Inferior parietal cortex (tissue), 1 donor: ENCODE measurements at regions not wholly inside any gene's neighbourhood (a gene's known extent, or its start where the extent isn't known, plus 50 kb on each side); places are given as distances from the start of the nearest gene placed in this dataset.

ENCODE experiments used
- DNase-seq: peaks from one replicate; pipeline ENCODE4 v3.0.0-alpha.2; 2016; ENCODE audit errors: extremely low spot score

DNA sequence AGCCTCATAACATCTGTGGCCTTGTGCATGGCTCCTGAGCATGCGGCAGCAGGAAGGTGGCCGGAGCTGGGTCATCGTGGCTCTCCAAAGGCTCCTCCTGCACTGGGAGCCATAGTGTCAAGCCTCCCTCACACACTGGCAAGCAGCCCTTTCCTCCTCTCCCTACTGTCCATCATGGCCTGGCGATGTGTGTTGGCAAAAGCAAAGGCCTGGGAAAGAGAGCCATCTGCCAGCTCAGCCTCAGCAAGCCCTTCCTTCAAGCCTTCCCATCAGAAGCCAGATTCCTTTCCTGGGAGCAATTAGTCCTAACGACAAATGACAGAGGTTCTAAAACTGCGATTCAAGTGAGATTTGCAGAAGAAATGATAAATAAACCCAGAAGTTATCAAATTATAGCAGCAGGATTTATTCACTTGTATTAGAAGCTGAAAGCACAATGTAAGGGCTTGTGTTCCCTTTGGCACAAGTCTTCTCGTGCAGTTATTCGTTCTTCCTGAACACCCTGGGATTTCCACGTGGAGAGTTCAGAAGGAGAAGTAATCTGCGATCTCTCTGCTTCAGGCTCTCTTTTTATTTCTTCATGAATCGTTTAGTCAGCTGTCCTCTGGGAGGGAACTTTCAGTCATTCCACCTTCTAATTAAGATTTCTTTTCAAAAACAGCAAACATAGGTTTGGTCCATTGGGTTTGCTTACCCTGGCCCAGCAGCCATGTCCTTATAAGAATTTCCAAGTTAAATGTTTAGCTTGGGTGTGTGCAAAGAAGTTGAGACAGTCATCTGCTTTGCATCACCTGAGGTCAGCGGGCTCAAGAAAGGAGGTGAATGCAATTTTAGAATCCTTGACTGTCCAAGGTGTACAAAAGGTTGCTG, 110.3 kb upstream of the TMC3 start:
- no peak for DNase-seq

DNA sequence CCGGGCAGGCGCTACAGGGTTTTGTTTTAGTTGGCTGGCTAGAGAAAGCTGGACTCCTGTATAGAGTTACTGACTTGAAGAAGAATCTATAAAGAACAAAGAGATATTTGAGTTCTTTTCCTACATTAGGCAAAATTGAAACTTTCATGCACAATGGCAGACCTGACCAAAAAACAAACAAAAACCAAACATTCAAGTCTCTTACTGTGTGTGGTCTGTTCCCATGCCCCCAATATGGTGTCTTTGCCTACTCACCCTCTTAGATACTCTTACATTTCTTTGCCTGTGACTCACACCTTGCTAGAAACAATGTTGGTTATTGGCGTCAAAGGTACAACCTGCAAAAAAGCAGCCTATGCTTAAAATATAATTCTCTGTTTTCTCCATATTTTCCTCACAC, 109.5 kb upstream of the TMC3 start:
- no peak for DNase-seq

DNA sequence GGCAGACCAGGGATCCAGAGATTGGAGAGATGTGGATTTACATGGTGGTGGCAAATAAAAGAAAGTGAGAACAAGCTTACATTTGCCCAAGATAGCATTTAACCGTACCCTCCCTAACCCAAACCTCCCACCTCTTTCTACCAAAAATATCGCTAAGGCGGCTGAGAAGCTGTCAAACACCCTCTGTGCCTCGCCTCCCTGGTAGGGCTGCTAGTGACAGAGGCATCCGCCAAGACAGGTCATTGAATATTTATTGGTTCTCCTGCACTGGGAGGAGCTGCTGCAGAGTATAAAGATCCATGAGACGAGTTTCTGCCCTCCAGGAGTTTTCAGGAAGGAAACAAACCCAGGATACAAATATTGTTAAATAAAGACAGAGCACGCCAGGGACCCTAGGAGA, 107.3 kb upstream of the TMC3 start:
- no peak for DNase-seq

DNA sequence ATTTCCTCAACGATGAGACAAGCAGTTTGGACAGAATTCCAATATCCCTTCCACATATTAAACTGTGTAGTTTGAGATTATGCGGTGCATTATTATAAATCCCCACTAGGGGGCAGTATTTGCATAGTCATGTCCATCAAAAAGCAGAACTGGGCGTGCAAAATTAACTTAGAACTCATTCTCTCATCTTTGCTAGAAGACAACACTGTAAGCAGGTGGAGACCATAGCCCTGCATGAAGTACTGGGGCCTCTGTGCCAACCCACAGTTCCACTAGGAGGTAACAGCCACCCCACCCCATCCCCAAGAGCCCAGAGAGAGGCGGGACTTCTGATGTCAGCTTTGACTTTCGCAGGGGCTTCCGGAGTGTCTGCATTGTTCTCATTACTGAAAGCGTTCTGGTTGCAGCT, 106.6 kb upstream of the TMC3 start:
- peak; percentile 95 for DNase-seq

DNA sequence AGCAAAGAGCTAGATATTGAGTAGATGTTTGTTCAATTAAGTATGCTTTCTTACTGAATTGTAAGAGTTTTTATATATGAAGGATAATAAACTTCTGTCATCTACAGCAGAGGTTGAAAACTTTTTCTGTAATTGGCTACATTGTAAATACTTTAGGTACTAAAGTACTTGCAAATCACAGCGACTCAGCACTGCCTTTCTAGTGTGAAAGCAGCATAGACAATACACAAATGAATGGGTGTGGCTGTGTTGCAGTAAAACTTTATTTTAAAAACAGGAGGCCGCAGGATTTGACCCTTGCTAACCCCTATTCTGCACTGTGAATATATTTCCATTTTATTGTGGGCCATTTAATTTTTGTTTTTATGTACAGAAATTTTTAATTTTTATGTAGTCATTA, 104.3 kb upstream of the TMC3 start:
- no peak for DNase-seq

DNA sequence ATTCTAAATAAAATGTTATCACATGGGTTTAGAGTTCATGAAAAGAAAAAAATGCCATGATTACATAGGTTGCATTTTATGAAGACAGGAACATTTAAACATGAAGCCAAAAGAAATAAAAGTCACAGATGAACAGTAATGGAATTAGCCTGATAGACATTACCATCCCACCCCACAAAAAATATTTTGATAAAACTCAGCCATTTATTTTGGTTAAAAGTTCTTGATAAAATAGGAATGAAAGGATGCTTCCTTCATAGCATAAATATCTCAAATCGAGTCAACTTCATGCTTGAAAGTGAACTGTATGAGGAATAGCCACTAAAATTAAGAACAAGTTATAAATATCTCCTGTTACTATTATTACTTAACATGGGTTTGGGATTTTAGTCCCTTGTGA, 101.9 kb upstream of the TMC3 start:
- no peak for DNase-seq

DNA sequence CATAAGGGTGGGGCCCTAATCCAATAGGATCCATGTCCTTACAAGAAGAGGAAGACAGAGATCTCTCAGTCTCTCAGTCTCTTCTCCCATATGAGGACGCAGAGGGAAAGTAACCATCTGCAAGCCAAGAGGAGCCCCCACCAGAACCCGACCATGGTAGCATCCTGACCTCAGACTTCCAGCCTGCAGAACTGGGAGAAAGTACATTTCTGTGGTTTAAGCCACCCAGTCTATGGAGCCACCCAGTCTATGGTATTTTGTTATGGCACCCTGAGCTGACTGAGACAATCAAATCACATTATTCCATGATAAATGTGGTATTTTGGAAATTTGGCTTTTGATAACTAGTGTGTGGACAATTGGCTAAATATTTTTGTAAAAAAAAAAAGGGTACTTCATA, 101.5 kb upstream of the TMC3 start:
- DNase-seq: no peak

DNA sequence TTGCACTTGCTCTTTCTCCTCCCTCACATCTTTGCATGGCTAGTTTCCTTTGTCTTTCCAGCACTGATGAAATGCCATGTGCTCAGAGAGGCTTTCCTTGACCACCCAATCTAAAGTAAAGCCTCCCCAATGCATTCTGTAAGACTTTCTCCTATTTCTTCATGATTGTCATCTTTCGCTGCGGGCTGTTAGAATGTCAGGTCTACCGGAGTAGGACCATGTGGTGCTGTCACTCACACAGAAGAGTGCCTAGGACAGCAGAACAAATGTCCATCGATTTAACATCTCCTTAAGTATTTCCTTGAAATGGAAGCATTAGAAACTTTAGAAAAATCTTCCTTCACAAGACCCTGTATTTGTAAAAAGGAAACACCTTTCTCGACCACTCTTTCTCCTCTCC, 99.9 kb upstream of the TMC3 start:
- no peak for DNase-seq

DNA sequence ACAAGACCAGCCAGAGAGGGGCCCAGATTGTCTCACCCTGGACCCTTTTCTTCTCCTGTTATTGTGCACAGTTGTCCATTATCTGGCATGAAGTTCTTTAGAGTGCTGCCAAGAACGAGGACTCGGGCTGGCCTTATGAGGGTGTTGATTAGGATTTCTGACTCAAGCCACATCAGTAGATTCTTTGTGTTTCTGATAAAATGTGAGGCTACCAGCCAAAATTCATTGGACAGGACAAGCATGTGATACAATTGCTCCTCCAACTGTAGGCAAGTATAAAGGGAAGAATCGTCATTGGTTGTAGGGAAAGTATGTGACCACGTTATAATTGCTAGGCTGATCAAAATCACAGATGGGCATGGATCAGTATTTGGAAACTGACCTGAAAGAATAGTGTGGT, 99.2 kb upstream of the TMC3 start:
- DNase-seq: peak; percentile 22

DNA sequence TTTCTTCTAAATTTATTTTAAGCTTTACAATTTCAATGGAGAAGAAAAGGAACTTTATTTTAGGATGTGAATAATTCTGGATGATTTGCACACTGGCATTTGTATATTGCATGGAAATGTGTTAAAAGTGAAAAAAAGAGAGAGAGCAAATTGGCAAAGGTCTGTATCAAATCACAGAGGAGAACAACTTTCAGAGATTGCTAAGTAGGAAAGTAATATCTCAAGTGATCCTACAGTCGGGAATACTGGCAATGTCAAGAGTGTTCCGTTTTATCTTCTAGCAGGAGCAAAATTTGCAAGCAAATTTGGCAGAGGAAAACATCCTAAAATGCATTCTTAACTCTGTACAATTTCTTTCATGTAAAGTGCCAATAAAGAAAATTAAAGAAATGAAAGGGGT, 97.1 kb upstream of the TMC3 start:
- no peak for DNase-seq

DNA sequence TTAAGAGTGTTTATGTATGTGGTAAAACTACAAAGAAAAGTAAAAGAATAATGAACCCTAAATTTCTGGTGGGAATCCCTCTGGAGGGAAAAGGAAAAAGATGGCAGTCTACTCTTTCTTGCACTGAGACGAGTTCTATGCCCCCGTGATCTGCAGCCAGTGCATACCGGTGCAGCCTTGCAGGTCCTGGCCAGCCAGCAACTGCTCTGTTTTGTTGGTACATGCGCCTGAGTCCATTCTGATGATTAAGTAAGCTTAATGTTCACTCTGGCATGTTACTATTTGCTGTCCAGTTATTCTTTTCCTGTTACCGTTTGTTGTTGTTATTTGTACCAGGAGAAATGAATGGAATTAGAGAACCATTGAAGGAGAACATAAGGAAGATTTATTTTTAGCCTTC, 95.1 kb upstream of the TMC3 start:
- no peak for DNase-seq

DNA sequence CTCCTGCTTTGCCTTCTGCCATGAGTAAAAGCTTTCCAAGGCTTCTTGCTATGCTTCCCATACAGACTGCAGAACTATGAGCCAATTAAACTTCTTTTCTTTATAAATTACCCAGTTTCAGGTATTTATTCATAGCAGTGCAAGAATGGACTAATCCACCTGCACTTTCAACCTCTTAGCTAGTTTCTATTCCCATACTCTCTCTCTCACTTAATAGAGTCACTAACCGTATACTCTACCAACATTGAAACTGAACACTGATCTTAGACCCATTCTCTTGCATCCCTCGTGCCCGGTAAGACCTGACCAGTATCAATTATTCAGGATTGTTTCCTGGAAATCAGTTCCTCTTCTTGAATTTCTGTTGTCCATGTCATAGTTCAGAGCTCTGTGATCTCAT, 92.7 kb upstream of the TMC3 start:
- DNase-seq: no peak

DNA sequence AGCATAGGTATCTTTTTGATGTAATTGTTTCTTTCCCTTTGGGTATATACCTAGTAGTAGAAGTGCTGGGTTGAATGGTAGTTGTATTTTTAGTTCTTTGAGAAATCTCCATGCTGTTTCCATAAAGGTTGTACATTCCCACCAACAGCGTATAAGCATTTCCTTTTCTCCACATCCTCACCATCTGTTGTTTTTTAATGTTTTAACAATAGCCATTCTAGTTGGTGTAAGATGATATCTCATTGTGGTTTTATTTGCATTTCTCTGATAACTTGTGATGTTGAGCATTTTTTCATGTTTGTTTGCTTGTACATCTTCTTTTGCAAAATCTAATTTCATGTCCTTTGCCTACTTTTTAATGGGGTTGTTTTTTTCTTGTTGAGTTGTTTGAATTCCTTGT, 80.0 kb upstream of the TMC3 start:
- DNase-seq: no peak

DNA sequence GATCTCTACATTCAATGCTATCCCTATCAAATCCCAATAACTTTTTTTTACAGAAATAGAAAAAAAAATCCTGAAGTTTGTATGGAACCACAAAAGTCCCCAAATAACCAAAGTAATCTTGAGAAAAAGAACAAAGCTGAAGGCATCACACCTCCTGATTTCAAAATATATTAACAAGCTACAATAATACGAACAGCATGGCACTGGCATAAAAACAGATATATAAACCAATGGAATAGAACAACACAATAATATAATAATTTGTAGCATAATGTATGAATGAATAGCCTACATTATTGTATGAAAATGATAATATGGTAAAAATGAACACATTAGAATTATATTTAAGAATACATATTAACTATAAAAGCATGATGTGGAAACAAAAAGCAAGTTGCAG, 76.7 kb upstream of the TMC3 start:
- DNase-seq: no peak

DNA sequence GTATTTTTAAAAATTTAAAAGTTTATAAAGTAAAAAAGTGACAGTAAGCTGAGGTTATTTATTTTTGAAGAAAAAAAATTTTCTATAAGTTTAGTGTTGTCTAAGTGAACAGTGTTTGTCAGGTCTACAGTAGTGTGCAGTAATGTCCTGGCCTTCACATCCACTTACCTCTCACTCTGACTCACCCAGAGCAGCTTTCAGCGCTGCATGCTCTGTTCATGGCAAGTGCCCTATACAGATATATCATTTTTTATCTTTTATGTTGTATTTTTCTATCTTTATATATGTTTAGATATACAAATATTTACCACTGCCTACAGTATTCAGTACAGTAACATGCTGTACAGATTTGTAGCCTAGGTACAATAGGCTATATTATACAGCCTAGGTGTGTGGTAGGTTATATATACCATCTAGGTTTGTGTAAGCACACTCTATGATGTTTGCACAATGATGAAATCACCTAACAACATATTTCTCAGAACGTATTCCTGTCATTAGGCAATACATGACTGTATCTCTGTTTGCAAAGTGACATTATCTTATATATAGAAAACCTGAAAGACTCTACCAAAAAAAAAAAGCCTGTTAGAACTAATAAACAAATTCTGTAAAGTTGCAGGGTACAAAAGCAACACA, 75.9 kb upstream of the TMC3 start:
- DNase-seq: no peak

DNA sequence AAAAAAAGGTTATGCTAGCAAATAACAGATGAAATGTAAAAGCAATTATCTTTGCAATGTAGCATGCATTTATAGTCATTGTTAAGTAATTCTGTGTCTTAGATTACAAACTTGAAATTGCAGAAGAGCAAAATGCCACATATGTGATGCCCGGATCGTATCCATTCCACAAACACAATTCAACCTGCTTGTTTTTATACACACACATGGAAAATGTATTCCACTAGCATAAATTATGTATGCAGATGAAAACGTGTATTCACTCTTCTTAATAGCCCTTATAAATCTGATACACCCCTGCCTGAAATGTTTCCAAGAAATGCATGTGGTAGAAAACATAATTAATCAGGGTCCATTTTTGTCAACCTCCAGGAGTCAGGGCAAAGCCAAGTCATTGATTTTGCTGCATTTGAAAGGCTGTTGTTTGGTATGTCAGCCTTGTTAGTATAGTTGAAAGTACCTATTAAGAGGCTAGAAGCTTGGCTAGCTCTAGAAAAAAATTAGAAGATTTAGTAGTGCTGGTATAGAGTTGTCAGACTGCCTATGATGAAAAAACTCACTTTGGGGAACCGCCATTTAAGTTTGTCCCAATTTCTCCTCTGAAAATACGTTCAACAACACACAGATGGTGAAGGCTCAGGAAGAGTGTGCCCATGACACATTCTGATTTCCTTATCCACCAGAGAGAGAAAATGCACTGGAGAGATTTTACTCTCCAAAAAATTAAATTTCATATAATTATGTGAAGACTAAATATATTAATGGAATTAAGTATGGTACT, 69.2 kb upstream of the TMC3 start:
- DNase-seq: no peak

DNA sequence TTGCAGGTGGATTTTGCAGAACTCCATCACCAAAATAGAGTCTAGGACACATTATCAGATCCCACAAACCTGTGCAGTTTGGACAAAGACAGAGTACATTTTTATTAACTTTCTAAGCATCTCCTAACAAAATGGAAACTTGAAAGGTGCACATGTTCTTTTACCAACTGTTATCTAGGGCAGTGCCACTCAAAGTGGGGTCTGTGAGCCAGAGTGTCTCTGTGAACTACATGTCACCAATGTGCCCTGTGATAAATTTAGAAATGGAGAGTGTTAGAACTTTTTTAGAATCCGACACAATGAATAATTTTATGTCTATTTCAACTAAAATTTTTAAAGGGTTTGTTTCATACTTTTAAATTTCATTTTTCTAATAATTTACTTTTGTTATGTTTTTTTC, 68.4 kb upstream of the TMC3 start:
- DNase-seq: no peak

DNA sequence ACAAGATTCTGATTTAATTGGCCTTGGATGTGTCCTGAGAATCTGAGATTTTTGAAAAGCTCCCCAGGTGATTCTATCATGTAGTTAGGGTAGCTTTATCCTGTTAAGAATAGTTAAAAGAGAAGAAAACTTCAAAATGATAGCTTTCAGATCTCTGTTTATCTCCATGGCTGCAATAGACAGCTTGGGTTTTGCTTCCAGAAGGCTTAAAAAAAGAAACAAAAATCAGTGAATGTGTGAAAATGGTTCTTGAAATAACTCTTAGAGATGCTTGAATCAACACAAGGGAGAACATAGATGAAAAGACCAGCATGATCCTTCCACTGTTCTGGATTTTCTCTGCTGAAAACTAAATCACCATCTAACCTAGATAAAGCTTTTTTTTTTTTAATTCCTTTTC, 60.8 kb upstream of the TMC3 start:
- DNase-seq: peak; percentile 60

DNA sequence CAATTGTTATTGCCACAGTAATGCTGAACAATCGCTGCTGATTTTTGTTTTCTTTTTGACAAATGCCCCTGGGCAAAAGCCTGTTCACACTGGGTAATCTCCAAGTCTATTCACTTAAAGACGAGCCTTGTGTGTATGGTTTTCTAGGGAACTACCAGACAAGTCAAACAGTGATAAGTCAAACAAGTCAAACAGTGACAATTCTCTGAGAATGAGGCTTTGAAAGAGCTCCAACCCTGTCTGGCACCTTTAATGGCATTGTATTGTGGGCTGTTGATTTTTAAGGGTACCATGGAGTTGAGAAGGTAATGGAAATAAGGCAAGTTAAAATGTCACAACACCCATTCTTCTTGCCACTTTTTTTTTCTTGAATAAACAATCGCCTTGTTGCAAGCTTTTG, 59.4 kb upstream of the TMC3 start:
- no peak for DNase-seq

DNA sequence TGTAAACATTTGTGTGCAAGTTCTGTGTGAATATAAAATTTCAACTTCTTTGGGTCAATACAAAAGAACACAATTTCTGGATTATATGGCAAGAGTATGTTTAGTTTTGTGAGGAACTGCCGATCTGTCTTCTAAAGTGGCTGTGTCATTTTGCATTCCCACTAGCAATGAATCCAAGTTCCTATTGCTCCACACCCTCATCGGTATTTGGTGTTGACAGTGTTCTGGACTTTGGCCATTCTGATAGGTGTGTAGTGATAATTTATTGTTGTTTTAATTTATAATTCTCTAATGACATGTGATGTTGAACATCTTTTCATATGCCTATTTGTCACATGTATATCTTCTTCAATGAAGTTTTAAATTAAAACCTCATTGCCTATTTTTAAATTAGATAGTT, 58.2 kb upstream of the TMC3 start:
- DNase-seq: no peak

DNA sequence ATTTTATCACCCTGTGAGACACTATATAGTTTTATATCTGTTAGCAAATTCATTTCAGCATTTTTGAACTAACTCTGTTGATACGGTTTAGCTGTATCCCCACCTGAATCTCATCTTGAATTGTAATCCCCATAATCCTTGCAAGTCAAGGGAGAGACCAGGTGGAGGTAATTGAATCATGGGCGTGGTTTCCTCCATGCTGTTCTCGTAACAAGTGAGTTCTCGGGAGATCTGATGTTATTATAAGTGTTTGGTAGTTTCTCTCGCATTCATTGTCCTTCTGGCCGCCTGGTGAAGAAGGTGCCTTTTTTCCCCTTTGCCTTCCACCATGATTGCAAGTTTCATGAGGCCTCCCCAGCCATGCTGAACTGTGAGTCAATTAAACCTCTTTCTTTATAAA, 53.2 kb upstream of the TMC3 start:
- DNase-seq: no peak

DNA sequence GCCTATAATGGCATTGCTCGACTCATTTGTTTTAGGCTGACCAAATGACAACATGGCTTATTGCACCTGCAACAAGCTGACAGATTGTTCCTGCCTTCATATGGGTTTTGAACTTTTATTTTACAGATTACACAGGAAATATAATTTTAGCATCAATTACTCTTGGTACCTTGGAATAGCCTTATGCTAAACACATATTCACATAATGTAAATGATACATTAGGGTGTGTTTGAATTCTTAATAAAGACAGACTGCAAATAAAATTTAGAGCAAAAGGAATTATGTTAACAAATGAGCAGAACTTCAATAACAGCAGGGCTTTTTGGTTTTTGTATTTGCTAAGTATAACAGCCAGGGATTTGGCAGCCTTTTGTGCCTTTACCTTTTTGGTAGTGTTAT, 51.9 kb upstream of the TMC3 start:
- no peak for DNase-seq
